GM12878 (cell line): ENCODE measurements at regions not wholly inside any gene's neighbourhood (a gene's known extent, or its start where the extent isn't known, plus 50 kb on each side); places are given as distances from the start of the nearest gene placed in this dataset.

Experiments
- ATAC-seq: fragments of 200-7000 bp; cut with Tn5 transposase; 3 replicates; pipeline ENCODE4 v1.9.1; 2020; ENCODE audit warnings: mild to moderate bottlenecking, moderate library complexity
- BruUV-seq: library from RNA; stranded (reverse); fragments of 400-500 nt; replicated peaks from 2 replicates; lab custom pipeline; 2021; lab: Mats Ljungman, UMichigan
- CTCF ChIA-PET: fragments of 300-600 bp; sonication (Branson Sonifier 250); formaldehyde crosslinking; extraction: SDS; loops from one replicate; lab custom pipeline; 2021; ENCODE audit warnings: inconsistent platforms; lab: Yijun Ruan, JAX
- POLR2A ChIA-PET: fragments of 350-600 bp; formaldehyde crosslinking; extraction: SDS; loops from one replicate; lab custom pipeline; 2021; ENCODE audit warnings: inconsistent platforms; lab: Charles Lee
- RAD21 ChIA-PET: fragments of 300-600 bp; sonication (Branson Sonifier 250); formaldehyde crosslinking; loops from one replicate; lab custom pipeline; 2023; ENCODE audit warnings: antibody characterized with exemption; ENCODE audit not compliant: unreplicated experiment; lab: Charles Lee
- SMC1A ChIA-PET: fragments of 300-600 bp; sonication (Branson Sonifier 250); formaldehyde crosslinking; loops from one replicate; lab custom pipeline; 2023; ENCODE audit not compliant: unreplicated experiment, uncharacterized antibody; lab: Charles Lee
- DNase-seq: peaks from one replicate; pipeline ENCODE4 v3.0.0-alpha.2; 2011; ENCODE audit warnings: low read depth, low spot score
- FAIRE-seq: peaks from 3 replicates; lab custom pipeline; 2011; peaks lifted over from hg19 to GRCh38; lab: Jason Lieb, UNC
- H2AFZ ChIP-seq: 2 replicates; pipeline ENCODE4 v1.6.0; 2011; ENCODE audit warnings: low read depth, low read length, control low read depth; ENCODE audit not compliant: control insufficient read depth
- H3K27ac ChIP-seq: 2 replicates; pipeline ENCODE4 v1.5.1; 2011; ENCODE audit warnings: control low read depth; ENCODE audit not compliant: control insufficient read depth, insufficient read depth
- H3K27me3 ChIP-seq, 2 experiments: replicated peaks in 1 of 2; 2 replicates each; pipeline versions ENCODE4 v1.6.0 to v1.6.1; 2011; ENCODE audit warnings: low read length in 1 of 2; ENCODE audit not compliant: control insufficient read depth in 2 of 2, insufficient read depth in 2 of 2
- H3K36me3 ChIP-seq, 2 experiments: 2 replicates each; pipeline ENCODE4 v1.5.1; 2011; ENCODE audit warnings: low read length in 1 of 2; ENCODE audit not compliant: control insufficient read depth in 2 of 2, insufficient read depth in 2 of 2
- H3K4me1 ChIP-seq: 2 replicates; pipeline ENCODE4 v1.6.1; 2011; ENCODE audit warnings: mild to moderate bottlenecking, low read length, moderate library complexity, mixed read lengths; ENCODE audit not compliant: control insufficient read depth, insufficient read depth
- H3K4me2 ChIP-seq: 2 replicates; pipeline ENCODE4 v1.6.0; 2011; ENCODE audit warnings: control low read depth; ENCODE audit not compliant: control insufficient read depth, insufficient read depth
- H3K4me3 ChIP-seq: fragments of 200-600 bp; sonication (generic); 2 replicates; pipeline ENCODE4 v1.5.1; 2016
- H3K79me2 ChIP-seq: 2 replicates; pipeline ENCODE4 v1.6.0; 2011; ENCODE audit warnings: low read length; ENCODE audit not compliant: control insufficient read depth, insufficient read depth
- H3K9ac ChIP-seq: 2 replicates; pipeline ENCODE4 v1.8.0; 2011; ENCODE audit warnings: low read length, control low read depth, mixed read lengths; ENCODE audit not compliant: control insufficient read depth, insufficient read depth
- H3K9me3 ChIP-seq: replicated peaks from 3 replicates; pipeline ENCODE4 v1.5.1; 2011; ENCODE audit warnings: mild to moderate bottlenecking, low read length; ENCODE audit not compliant: control insufficient read depth, insufficient read depth
- H4K20me1 ChIP-seq: 2 replicates; pipeline ENCODE4 v1.6.0; 2011; ENCODE audit not compliant: control insufficient read depth, insufficient read depth
- CBFB ChIP-seq: IDR thresholded peaks from 2 replicates; pipeline ENCODE4 v1.6.1; 2016; ENCODE audit warnings: antibody characterized with exemption, low read depth
- CEBPB ChIP-seq, 2 experiments: fragments of 150-350 bp in 1 of 2; IDR thresholded peaks; 2 replicates each; pipeline ENCODE4 v1.6.1; 2012 to 2014; ENCODE audit warnings: low read depth in 2 of 2, low read length in 2 of 2, borderline replicate concordance in 1 of 2, inconsistent platforms in 1 of 2
- CEBPZ ChIP-seq: fragments of 150-350 bp; IDR thresholded peaks from 2 replicates; pipeline ENCODE4 v1.6.1; 2016; ENCODE audit warnings: low read depth, low read length
- FOXM1 ChIP-seq: IDR thresholded peaks from 2 replicates; pipeline ENCODE4 v1.6.1; 2012; ENCODE audit warnings: low read depth, mild to moderate bottlenecking, inconsistent platforms, low read length, moderate library complexity
- HSF1 ChIP-seq: fragments of 150-350 bp; IDR thresholded peaks from 2 replicates; pipeline ENCODE4 v1.6.1; 2014; ENCODE audit warnings: mild to moderate bottlenecking, low read depth, low read length
- NFIC ChIP-seq: IDR thresholded peaks from 2 replicates; pipeline ENCODE4 v1.6.1; 2012; ENCODE audit warnings: low read depth, mild to moderate bottlenecking, inconsistent platforms, low read length, moderate library complexity
- NR2F1 ChIP-seq: fragments of 450-650 bp; conservative IDR thresholded peaks from 2 replicates; pipeline ENCODE4 v1.6.1; 2017; ENCODE audit warnings: mild to moderate bottlenecking
- POU2F2 ChIP-seq: IDR thresholded peaks from 3 replicates; pipeline ENCODE4 v1.6.1; 2011; ENCODE audit warnings: low read depth, mild to moderate bottlenecking, low read length, borderline replicate concordance
- RELB ChIP-seq: fragments of 450-650 bp; IDR thresholded peaks from 2 replicates; pipeline ENCODE4 v1.6.1; 2017; ENCODE audit warnings: low read depth, mild to moderate bottlenecking, moderate library complexity
- STAT3 ChIP-seq: IDR thresholded peaks from 2 replicates; pipeline ENCODE4 v1.6.1; 2011; ENCODE audit warnings: low read depth, low read length, improper control_type of control experiment
- TCF3 ChIP-seq: IDR thresholded peaks from 2 replicates; pipeline ENCODE4 v1.6.1; 2012; ENCODE audit warnings: low read depth, mild to moderate bottlenecking, low read length, borderline replicate concordance; ENCODE audit not compliant: insufficient read depth
- ZNF384 ChIP-seq: IDR thresholded peaks from 2 replicates; pipeline ENCODE4 v1.6.1; 2012; ENCODE audit warnings: low read depth, mild to moderate bottlenecking, low read length, improper control_type of control experiment, borderline replicate concordance
- ZNF592 ChIP-seq: fragments of 450-650 bp; IDR thresholded peaks from 2 replicates; pipeline ENCODE4 v1.6.1; 2017; ENCODE audit warnings: mild to moderate bottlenecking, moderate library complexity
- WGBS: methylation state at CpG from one replicate; pipeline ENCODE4 v1.1.6; 2016; ENCODE audit warnings: low lambda C conversion rate; ENCODE audit not compliant: insufficient replicate concordance, insufficient coverage; ENCODE audit errors: missing lambda C conversion rate; 5-methylcytosine and 5-hydroxymethylcytosine counted together
- in situ Hi-C: fragments of 300-500 bp; cut with MboI; formaldehyde crosslinking; loops from 9 replicates; pipeline ENCODE4 v1.14.3; 2018; ENCODE audit warnings: mixed read lengths
- intact Hi-C: fragments of 100-400 bp; cut with micrococcal nuclease; formaldehyde crosslinking; loops from one replicate; pipeline ENCODE4 v1.14.2; 2022; ENCODE audit not compliant: unreplicated experiment

- TF ChIP-seq ZNF592: no peak
Measured at GRCh38 chr4:163269869-163270268, 62.5 kb downstream of the NPY1R start (continued).

- H3K36me3 ChIP-seq: no peaks in the 10 kb centered on the region
- SMC1A ChIA-PET: no interaction called here
- H3K9me3 ChIP-seq: no peaks in the 10 kb centered on the region
- no peak for DNase-seq
- no peak overlapping the region for H3K4me3 ChIP-seq
- no TSS peak for BruUV-seq
- POLR2A ChIA-PET: no interaction called here
- no peak overlapping the region for H3K27ac ChIP-seq
- CTCF ChIA-PET: no interaction called here
- H3K27me3 ChIP-seq: no peaks in the 10 kb centered on the region; a peak in 1 of 4 replicates
- no peaks in the 10 kb centered on the region for H3K4me1 ChIP-seq
- H3K9ac ChIP-seq: no peak overlapping the region
- in situ Hi-C loops: no loop called here
- H3K4me2 ChIP-seq: no peak overlapping the region
- intact Hi-C loops: no loop called here
- no peak overlapping the region for H2AFZ ChIP-seq
- RAD21 ChIA-PET: no interaction called here
- no peak for ATAC-seq
- no peaks in the 10 kb centered on the region for H4K20me1 ChIP-seq
- FAIRE-seq: no peak
- no peaks in the 10 kb centered on the region for H3K79me2 ChIP-seq
- 50% methylated on average over 2 of the region's 2 CpGs for WGBS
- no peak for TF ChIP-seq CBFB
- TF ChIP-seq POU2F2: no peak
- TF ChIP-seq CEBPZ: no peak
- no peak for TF ChIP-seq TCF3
- TF ChIP-seq NFIC: no peak
- no peak for TF ChIP-seq STAT3
- TF ChIP-seq RELB: no peak
- TF ChIP-seq NR2F1: no peak
- TF ChIP-seq HSF1: no peak
- TF ChIP-seq CEBPB (IDR thresholded peaks at IDR 0.05; ENCODE audit: borderline replicate concordance in 1 of 2, low read depth in 2 of 2, low read length in 2 of 2): no peak
- no peak for TF ChIP-seq FOXM1
- no peak for TF ChIP-seq ZNF384
Measured at GRCh38 chr4:163269166-163269565, 63.2 kb downstream of the NPY1R start.
